H1 (cell line): ENCODE measurements at regions not wholly inside any gene's neighbourhood (a gene's known extent, or its start where the extent isn't known, plus 50 kb on each side); places are given as distances from the start of the nearest gene placed in this dataset.
"Not testable (repeated sequence)": the region's sequence is repeated elsewhere in the genome, so short reads cannot be mapped to it uniquely, and the experiment has no call there.

ENCODE experiments used
- CTCF ChIA-PET: fragments of 300-600 bp; sonication (Branson Sonifier 250); formaldehyde crosslinking; loops from one replicate; lab custom pipeline; 2021; ENCODE audit not compliant: partially characterized antibody; lab: Charles Lee
- POLR2A ChIA-PET: fragments of 300-600 bp; sonication (Branson Sonifier 250); formaldehyde crosslinking; loops from one replicate; lab custom pipeline; 2021; ENCODE audit warnings: inconsistent platforms; ENCODE audit not compliant: partially characterized antibody; lab: Charles Lee
- DNase-seq, 2 experiments: peaks; one replicate each; pipeline versions ENCODE4 v3.0.0 to v3.0.0-alpha.2; 2010 to 2022; ENCODE audit warnings: low spot score in 2 of 2, low read depth in 1 of 2, mixed read lengths in 1 of 2
- FAIRE-seq: peaks from 2 replicates; lab custom pipeline; 2011; peaks lifted over from hg19 to GRCh38; lab: Jason Lieb, UNC
- H2AFZ ChIP-seq: 2 replicates; pipeline ENCODE4 v1.8.1; 2012; ENCODE audit warnings: low read length, inconsistent platforms
- H2AK5ac ChIP-seq: 2 replicates; pipeline ENCODE4 v1.6.1; 2013; ENCODE audit warnings: low read depth, low read length
- H2BK120ac ChIP-seq: replicated peaks from 2 replicates; pipeline ENCODE3; 2013; ENCODE audit warnings: low read depth, low read length, inconsistent platforms
- H2BK12ac ChIP-seq: 2 replicates; pipeline ENCODE4 v1.6.1; 2013; ENCODE audit warnings: low read depth, low read length
- H2BK15ac ChIP-seq: 2 replicates; pipeline ENCODE4 v1.6.1; 2013; ENCODE audit warnings: low read length
- H2BK20ac ChIP-seq: 2 replicates; pipeline ENCODE4 v1.6.1; 2013; ENCODE audit warnings: low read length
- H2BK5ac ChIP-seq: 2 replicates; pipeline ENCODE4 v1.6.1; 2013; ENCODE audit warnings: low read depth, low read length
- H3K14ac ChIP-seq: 2 replicates; pipeline ENCODE4 v1.6.1; 2013; ENCODE audit warnings: inconsistent platforms; ENCODE audit not compliant: insufficient read length
- H3K18ac ChIP-seq: 2 replicates; pipeline ENCODE4 v1.6.1; 2013; ENCODE audit warnings: low read length; ENCODE audit errors: extremely low read depth
- H3K23ac ChIP-seq: 2 replicates; pipeline ENCODE4 v1.6.1; 2013; ENCODE audit warnings: inconsistent platforms; ENCODE audit not compliant: insufficient read length
- H3K23me2 ChIP-seq: 2 replicates; pipeline ENCODE4 v1.6.1; 2013; ENCODE audit warnings: low read depth, low read length
- H3K27ac ChIP-seq: 2 replicates; pipeline ENCODE4 v1.6.1; 2011; ENCODE audit warnings: low read depth, low read length, inconsistent platforms
- H3K27me3 ChIP-seq, 4 experiments: replicated peaks in 1 of 4; 1 replicate in 1 of 4; 2 replicates in 3 of 4; pipeline versions ENCODE4 v1.6.1 to v1.8.1; 2011 to 2013; ENCODE audit warnings: low read length in 3 of 4, mild to moderate bottlenecking in 3 of 4, inconsistent platforms in 2 of 4, mixed read lengths in 2 of 4, moderate library complexity in 1 of 4; ENCODE audit not compliant: control insufficient read depth in 3 of 4, insufficient read depth in 3 of 4; ENCODE audit errors: extremely low read depth in 1 of 4
- H3K36me3 ChIP-seq, 4 experiments: 2 replicates each; pipeline versions ENCODE4 v1.6.1 to v1.8.1; 2011 to 2013; ENCODE audit warnings: mild to moderate bottlenecking in 4 of 4, low read length in 3 of 4, moderate library complexity in 2 of 4, control low read depth in 1 of 4, inconsistent platforms in 1 of 4; ENCODE audit not compliant: insufficient read depth in 4 of 4, control insufficient read depth in 2 of 4
- H3K4ac ChIP-seq: replicated peaks from 2 replicates; pipeline ENCODE3; 2013; ENCODE audit warnings: low read length, low read depth, mixed read lengths, inconsistent platforms; ENCODE audit not compliant: insufficient read length
- H3K4me1 ChIP-seq, 4 experiments: replicated peaks in 1 of 4; 1 replicate in 1 of 4; 2 replicates in 3 of 4; pipeline versions ENCODE4 v1.6.1 to v1.8.1; 2011 to 2013; ENCODE audit warnings: low read length in 3 of 4, inconsistent platforms in 2 of 4, mixed read lengths in 1 of 4; ENCODE audit not compliant: insufficient read depth in 4 of 4, control insufficient read depth in 3 of 4
- H3K4me2 ChIP-seq, 2 experiments: 2 replicates each; pipeline versions ENCODE4 v1.6.1 to v1.8.1; 2011 to 2013; ENCODE audit warnings: low read depth in 2 of 2, low read length in 2 of 2, control low read depth in 1 of 2, inconsistent platforms in 1 of 2, mild to moderate bottlenecking in 1 of 2; ENCODE audit not compliant: insufficient read depth in 1 of 2
- H3K4me3 ChIP-seq, 4 experiments: fragments of 200-600, 300-600 bp in 1 of 4; sonication (generic), shearing (Covaris generic), sonication (Bioruptor Twin) in 1 of 4; 2 replicates each; pipeline versions ENCODE4 v1.5.1 to v1.8.1; 2011 to 2016; ENCODE audit warnings: low read length in 4 of 4, low read depth in 3 of 4, control low read depth in 2 of 4, inconsistent platforms in 2 of 4, mild to moderate bottlenecking in 2 of 4, mixed read lengths in 1 of 4, moderate library complexity in 1 of 4; ENCODE audit not compliant: insufficient read depth in 2 of 4; ENCODE audit errors: extremely low read depth in 1 of 4
- H3K56ac ChIP-seq: replicated peaks from 2 replicates; pipeline ENCODE3; 2013; ENCODE audit warnings: low read depth, mild to moderate bottlenecking, mixed read lengths, low read length, inconsistent platforms; ENCODE audit not compliant: insufficient read length
- H3K79me1 ChIP-seq: 2 replicates; pipeline ENCODE4 v1.6.1; 2013; ENCODE audit warnings: low read depth, low read length, control low read depth
- H3K79me2 ChIP-seq, 2 experiments: 2 replicates each; pipeline versions ENCODE4 v1.6.1 to v1.8.1; 2012 to 2013; ENCODE audit warnings: low read length in 2 of 2, mild to moderate bottlenecking in 2 of 2, inconsistent platforms in 1 of 2; ENCODE audit not compliant: insufficient read depth in 2 of 2, control insufficient read depth in 1 of 2
- H3K9ac ChIP-seq, 4 experiments: replicated peaks in 1 of 4; 1 replicate in 1 of 4; 2 replicates in 3 of 4; pipeline versions ENCODE4 v1.6.1 to v1.8.1; 2011 to 2013; ENCODE audit warnings: low read depth in 3 of 4, low read length in 3 of 4, control low read depth in 2 of 4, mild to moderate bottlenecking in 2 of 4, moderate library complexity in 2 of 4, inconsistent platforms in 1 of 4; ENCODE audit errors: extremely low read depth in 1 of 4
- H3K9me3 ChIP-seq, 2 experiments: 2 replicates each; pipeline versions ENCODE4 v1.6.1 to v1.8.1; 2012 to 2013; ENCODE audit warnings: mild to moderate bottlenecking in 2 of 2, moderate library complexity in 2 of 2, control low read depth in 1 of 2, inconsistent platforms in 1 of 2, low read depth in 1 of 2, low read length in 1 of 2, mixed read lengths in 1 of 2; ENCODE audit not compliant: insufficient read depth in 2 of 2
- H4K20me1 ChIP-seq, 2 experiments: replicated peaks in 1 of 2; 2 replicates each; pipeline versions ENCODE3 to v1.8.1; 2011 to 2013; ENCODE audit warnings: inconsistent platforms in 2 of 2, low read length in 2 of 2, mild to moderate bottlenecking in 1 of 2; ENCODE audit not compliant: insufficient read depth in 2 of 2, control insufficient read depth in 1 of 2
- H4K5ac ChIP-seq: 2 replicates; pipeline ENCODE4 v1.6.1; 2013; ENCODE audit warnings: low read length, low read depth, mixed read lengths, inconsistent platforms; ENCODE audit not compliant: insufficient read length
- H4K8ac ChIP-seq: 2 replicates; pipeline ENCODE4 v1.8.0; 2013; ENCODE audit warnings: mild to moderate bottlenecking, moderate library complexity, low read length, inconsistent platforms; ENCODE audit not compliant: insufficient read depth; ENCODE audit errors: extremely low read depth
- H4K91ac ChIP-seq: replicated peaks from 2 replicates; pipeline ENCODE3; 2013; ENCODE audit warnings: low read length, mixed read lengths, inconsistent platforms; ENCODE audit not compliant: insufficient read length
- WGBS, 2 experiments: shearing (Covaris generic) in 1 of 2; methylation state at CpG; one replicate each; pipeline versions ENCODE4 v1.1.6 to v1.1.7; 2013 to 2015; ENCODE audit warnings: low lambda C conversion rate in 2 of 2, mixed read lengths in 2 of 2, inconsistent platforms in 1 of 2, low coverage in 1 of 2, missing lambda C conversion rate in 1 of 2; ENCODE audit not compliant: insufficient replicate concordance in 2 of 2, insufficient coverage in 1 of 2, insufficient read length in 1 of 2; ENCODE audit errors: extremely low coverage in 1 of 2, missing lambda C conversion rate in 1 of 2; 5-methylcytosine and 5-hydroxymethylcytosine counted together

GRCh38 chr5:42115721-42116120 lies 190.6 kb downstream of the FBXO4 start:
- H3K9ac ChIP-seq, H3K27me3 ChIP-seq, H3K18ac ChIP-seq, H3K79me1 ChIP-seq, H3K23ac ChIP-seq, H4K20me1 ChIP-seq, H2BK5ac ChIP-seq, H4K8ac ChIP-seq, H3K4ac ChIP-seq, H3K27ac ChIP-seq, H3K79me2 ChIP-seq, H3K4me3 ChIP-seq, H3K9me3 ChIP-seq, H2AFZ ChIP-seq, H2AK5ac ChIP-seq, H4K5ac ChIP-seq, DNase-seq, H2BK20ac ChIP-seq, H2BK120ac ChIP-seq, H3K14ac ChIP-seq, H3K36me3 ChIP-seq, POLR2A ChIA-PET, CTCF ChIA-PET, FAIRE-seq, H3K4me2 ChIP-seq, H4K91ac ChIP-seq, H2BK15ac ChIP-seq, H3K56ac ChIP-seq, H2BK12ac ChIP-seq, H3K4me1 ChIP-seq, H3K23me2 ChIP-seq: not testable (repeated sequence)
- WGBS, 2 experiments, result 94% methylated on average over 3 of the region's 3 CpGs; no CpG with 5 or more reads in 1 of the 2 experiments
